ENCODE measurements at regions not wholly inside any gene's neighbourhood (a gene's known extent, or its start where the extent isn't known, plus 50 kb on each side); places are given as distances from the start of the nearest gene placed in this dataset.

GRCh38 chr5:164801910-164802309 is 1296.5 kb downstream of the MAT2B start:
- TF ChIP-seq TAF1 (conservative IDR thresholded peaks at IDR 0.05) (no peak), CTCF (IDR thresholded peaks at IDR 0.05; ENCODE audit: low read depth, low read length, missing input control) (no peak), RAD21 (IDR thresholded peaks at IDR 0.05) (no peak)

All from liver (tissue), 3 donors.